ENCODE measurements at regions not wholly inside any gene's neighbourhood (a gene's known extent, or its start where the extent isn't known, plus 50 kb on each side); places are given as distances from the start of the nearest gene placed in this dataset.

- TF ChIP-seq, protein P1, sequence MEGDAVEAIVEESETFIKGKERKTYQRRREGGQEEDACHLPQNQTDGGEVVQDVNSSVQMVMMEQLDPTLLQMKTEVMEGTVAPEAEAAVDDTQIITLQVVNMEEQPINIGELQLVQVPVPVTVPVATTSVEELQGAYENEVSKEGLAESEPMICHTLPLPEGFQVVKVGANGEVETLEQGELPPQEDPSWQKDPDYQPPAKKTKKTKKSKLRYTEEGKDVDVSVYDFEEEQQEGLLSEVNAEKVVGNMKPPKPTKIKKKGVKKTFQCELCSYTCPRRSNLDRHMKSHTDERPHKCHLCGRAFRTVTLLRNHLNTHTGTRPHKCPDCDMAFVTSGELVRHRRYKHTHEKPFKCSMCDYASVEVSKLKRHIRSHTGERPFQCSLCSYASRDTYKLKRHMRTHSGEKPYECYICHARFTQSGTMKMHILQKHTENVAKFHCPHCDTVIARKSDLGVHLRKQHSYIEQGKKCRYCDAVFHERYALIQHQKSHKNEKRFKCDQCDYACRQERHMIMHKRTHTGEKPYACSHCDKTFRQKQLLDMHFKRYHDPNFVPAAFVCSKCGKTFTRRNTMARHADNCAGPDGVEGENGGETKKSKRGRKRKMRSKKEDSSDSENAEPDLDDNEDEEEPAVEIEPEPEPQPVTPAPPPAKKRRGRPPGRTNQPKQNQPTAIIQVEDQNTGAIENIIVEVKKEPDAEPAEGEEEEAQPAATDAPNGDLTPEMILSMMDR (IDR thresholded peaks at IDR 0.05): no peak
- no peak for TF ChIP-seq POLR2A (IDR thresholded peaks at IDR 0.05)
Observed at GRCh38 chr12:118581371-118581770, 205.0 kb downstream of the SUDS3 start.

Data from thyroid gland (tissue), 4 donors.